IMR-90 (cell line): ENCODE measurements at regions not wholly inside any gene's neighbourhood (a gene's known extent, or its start where the extent isn't known, plus 50 kb on each side); places are given as distances from the start of the nearest gene placed in this dataset.

ENCODE experiments used
- ATAC-seq: fragments of 200-7000 bp; cut with Tn5 transposase; 2 replicates; pipeline ENCODE4 v1.9.1; 2020; ENCODE audit warnings: low read depth, mild to moderate bottlenecking, moderate library complexity
- BruUV-seq: library from RNA; stranded (reverse); fragments of 400-500 nt; replicated peaks from 2 replicates; lab custom pipeline; 2021; lab: Mats Ljungman, UMichigan
- CTCF ChIA-PET: fragments of 300-600 bp; formaldehyde crosslinking; extraction: SDS; loops from one replicate; lab custom pipeline; 2021; ENCODE audit warnings: antibody characterized with exemption; lab: Yijun Ruan, JAX
- POLR2A ChIA-PET: fragments of 300-600 bp; sonication (Branson Sonifier 250); formaldehyde crosslinking; loops from one replicate; lab custom pipeline; 2022; ENCODE audit warnings: antibody characterized with exemption; ENCODE audit not compliant: unreplicated experiment; lab: Charles Lee
- DNase-seq: peaks from one replicate; pipeline ENCODE4 v3.0.0; 2013
- H2AFZ ChIP-seq: replicated peaks from 2 replicates; pipeline ENCODE3; 2013; ENCODE audit warnings: low read length, mild to moderate bottlenecking; ENCODE audit not compliant: poor library complexity
- H2AK5ac ChIP-seq: 2 replicates; pipeline ENCODE4 v1.6.1; 2013; ENCODE audit warnings: low read depth, low read length, inconsistent platforms
- H2AK9ac ChIP-seq: replicated peaks from 2 replicates; pipeline ENCODE3; 2013; ENCODE audit warnings: mild to moderate bottlenecking, low read depth, low read length, moderate library complexity; ENCODE audit not compliant: poor library complexity
- H2BK120ac ChIP-seq: 2 replicates; pipeline ENCODE4 v1.6.1; 2013; ENCODE audit warnings: low read depth, low read length, inconsistent platforms
- H2BK15ac ChIP-seq: 3 replicates; pipeline ENCODE4 v1.6.1; 2013; ENCODE audit warnings: low read depth, low read length, inconsistent platforms
- H2BK20ac ChIP-seq: 2 replicates; pipeline ENCODE4 v1.6.1; 2013; ENCODE audit warnings: low read depth, mild to moderate bottlenecking, inconsistent platforms, low read length, moderate library complexity
- H2BK5ac ChIP-seq: 2 replicates; pipeline ENCODE4 v1.6.1; 2013; ENCODE audit warnings: mild to moderate bottlenecking, low read depth, low read length, inconsistent platforms; ENCODE audit not compliant: poor library complexity, severe bottlenecking
- H3K14ac ChIP-seq: replicated peaks from 2 replicates; pipeline ENCODE4 v1.6.1; 2013; ENCODE audit warnings: low read depth, low read length, inconsistent platforms
- H3K18ac ChIP-seq: 2 replicates; pipeline ENCODE4 v1.6.1; 2013; ENCODE audit warnings: low read depth, low read length, control low read depth
- H3K23ac ChIP-seq: 2 replicates; pipeline ENCODE4 v1.6.1; 2013; ENCODE audit warnings: low read depth, low read length, inconsistent platforms
- H3K27ac ChIP-seq: 2 replicates; pipeline ENCODE4 v1.5.1; 2013; ENCODE audit warnings: mild to moderate bottlenecking, control low read depth, low read length; ENCODE audit not compliant: insufficient read depth
- H3K27me3 ChIP-seq: 2 replicates; pipeline ENCODE4 v1.6.1; 2013; ENCODE audit warnings: low read length; ENCODE audit not compliant: control insufficient read depth, insufficient read depth
- H3K36me3 ChIP-seq: 2 replicates; pipeline ENCODE4 v1.6.1; 2013; ENCODE audit warnings: low read length, mixed read lengths; ENCODE audit not compliant: control insufficient read depth, insufficient read depth
- H3K4ac ChIP-seq: 2 replicates; pipeline ENCODE4 v1.6.1; 2013; ENCODE audit warnings: low read depth, low read length, inconsistent platforms
- H3K4me1 ChIP-seq: 2 replicates; pipeline ENCODE4 v1.6.1; 2013; ENCODE audit warnings: low read length, mixed read lengths; ENCODE audit not compliant: control insufficient read depth, insufficient read depth
- H3K4me2 ChIP-seq: 2 replicates; pipeline ENCODE4 v1.6.1; 2013; ENCODE audit warnings: low read depth, mild to moderate bottlenecking, control low read depth, low read length, moderate library complexity
- H3K4me3 ChIP-seq: 2 replicates; pipeline ENCODE4 v1.5.1; 2013; ENCODE audit warnings: low read depth, mild to moderate bottlenecking, control low read depth, low read length, moderate library complexity; ENCODE audit not compliant: insufficient read depth
- H3K56ac ChIP-seq: 2 replicates; pipeline ENCODE4 v1.6.1; 2013; ENCODE audit warnings: low read length, inconsistent platforms; ENCODE audit not compliant: insufficient read depth; ENCODE audit errors: extremely low read depth
- H3K79me1 ChIP-seq, 2 experiments: 2 replicates each; pipeline ENCODE4 v1.6.1; 2013; ENCODE audit warnings: low read length in 2 of 2, inconsistent platforms in 1 of 2, low read depth in 1 of 2
- H3K9ac ChIP-seq: 2 replicates; pipeline ENCODE4 v1.6.1; 2013; ENCODE audit warnings: low read depth, low read length, control low read depth
- H3K9me1 ChIP-seq: 2 replicates; pipeline ENCODE4 v1.6.1; 2013; ENCODE audit warnings: low read length, inconsistent platforms; ENCODE audit not compliant: insufficient read depth
- H3K9me3 ChIP-seq: 2 replicates; pipeline ENCODE4 v1.6.1; 2013; ENCODE audit warnings: low read length; ENCODE audit not compliant: control insufficient read depth, insufficient read depth
- H4K20me1 ChIP-seq: 2 replicates; pipeline ENCODE4 v1.6.1; 2013; ENCODE audit warnings: low read length, inconsistent platforms; ENCODE audit not compliant: insufficient read depth
- H4K5ac ChIP-seq: 2 replicates; pipeline ENCODE4 v1.6.1; 2013; ENCODE audit warnings: mild to moderate bottlenecking, low read depth, low read length, control low read depth
- H4K8ac ChIP-seq, 2 experiments: 2 replicates each; pipeline ENCODE4 v1.6.1; 2013; ENCODE audit warnings: low read depth in 2 of 2, low read length in 2 of 2, control low read depth in 1 of 2, inconsistent platforms in 1 of 2
- H4K91ac ChIP-seq: 2 replicates; pipeline ENCODE4 v1.6.1; 2013; ENCODE audit warnings: low read depth, low read length, inconsistent platforms; ENCODE audit not compliant: insufficient read depth
- BHLHE40 ChIP-seq: fragments of 150-350 bp; IDR thresholded peaks from 2 replicates; pipeline ENCODE4 v1.6.1; 2016; ENCODE audit warnings: mild to moderate bottlenecking, low read depth, low read length
- CEBPB ChIP-seq: IDR thresholded peaks from 2 replicates; pipeline ENCODE4 v1.6.1; 2012; ENCODE audit warnings: low read depth, low read length, improper control_type of control experiment
- CHD1 ChIP-seq: IDR thresholded peaks from 2 replicates; pipeline ENCODE4 v1.6.1; 2012; ENCODE audit warnings: low read depth, low read length, improper control_type of control experiment
- FOS ChIP-seq: fragments of 150-350 bp; IDR thresholded peaks from 2 replicates; pipeline ENCODE4 v1.6.1; 2016; ENCODE audit warnings: low read depth, low read length
- MAFK ChIP-seq: IDR thresholded peaks from 2 replicates; pipeline ENCODE4 v1.6.1; 2012; ENCODE audit warnings: low read depth, low read length, improper control_type of control experiment
- MAZ ChIP-seq: IDR thresholded peaks from 2 replicates; pipeline ENCODE4 v1.6.1; 2012; ENCODE audit warnings: low read depth, mild to moderate bottlenecking, low read length, improper control_type of control experiment, moderate library complexity, borderline replicate concordance
- MXI1 ChIP-seq: IDR thresholded peaks from 2 replicates; pipeline ENCODE4 v1.6.1; 2012; ENCODE audit warnings: low read depth, mild to moderate bottlenecking, low read length, moderate library complexity, borderline replicate concordance
- NFE2L2 ChIP-seq: fragments of 150-350 bp; IDR thresholded peaks from 2 replicates; pipeline ENCODE4 v1.6.1; 2016; ENCODE audit warnings: low read depth, mild to moderate bottlenecking, low read length
- POLR2A ChIP-seq: IDR thresholded peaks from 2 replicates; pipeline ENCODE4 v1.6.1; 2012; ENCODE audit warnings: mild to moderate bottlenecking, low read depth, low read length
- RAD21 ChIP-seq: IDR thresholded peaks from 2 replicates; pipeline ENCODE4 v1.6.1; 2012; ENCODE audit warnings: low read length, improper control_type of control experiment
- RCOR1 ChIP-seq: IDR thresholded peaks from 2 replicates; pipeline ENCODE4 v1.6.1; 2012; ENCODE audit warnings: mild to moderate bottlenecking, low read length, improper control_type of control experiment; ENCODE audit not compliant: insufficient replicate concordance
- RFX5 ChIP-seq: IDR thresholded peaks from 2 replicates; pipeline ENCODE4 v1.8.0; 2012; ENCODE audit warnings: low read depth, mild to moderate bottlenecking, low read length, moderate library complexity
- SMC3 ChIP-seq: fragments of 150-350 bp; IDR thresholded peaks from 2 replicates; pipeline ENCODE4 v1.6.1; 2016; ENCODE audit warnings: low read depth, mild to moderate bottlenecking, antibody characterized with exemption, low read length, moderate library complexity
- WGBS, 2 experiments: methylation state at CpG; one replicate each; pipeline versions ENCODE4 v1.1.5 to v1.1.7; 2013; ENCODE audit warnings: missing lambda C conversion rate in 2 of 2; ENCODE audit not compliant: insufficient read length in 1 of 2; ENCODE audit errors: extremely low coverage in 2 of 2; 5-methylcytosine and 5-hydroxymethylcytosine counted together
- dilution Hi-C: fragments of 300-500 bp; cut with HindIII; formaldehyde crosslinking; loops from one replicate; pipeline ENCODE4 v1.14.3; 2018; ENCODE audit warnings: low sequenced_read_pairs; ENCODE audit not compliant: unreplicated experiment
- in situ Hi-C: fragments of 300-500 bp; cut with MboI; formaldehyde crosslinking; loops from 3 replicates; pipeline ENCODE4 v1.14.3; 2019; ENCODE audit warnings: low sequenced_read_pairs, inconsistent platforms, mixed read lengths
- intact Hi-C: fragments of 100-400 bp; cut with micrococcal nuclease; formaldehyde crosslinking; loops from 2 replicates; pipeline ENCODE4 v1.10.0; 2022
- TF ChIP-seq, protein P1 (sequence below): fragments of 150-350 bp; IDR thresholded peaks from 2 replicates; pipeline ENCODE4 v1.6.1; 2017; ENCODE audit warnings: mild to moderate bottlenecking, antibody characterized with exemption, low read length, low read depth
- TF ChIP-seq, protein P2 (sequence below): fragments of 150-350 bp; IDR thresholded peaks from 2 replicates; pipeline ENCODE4 v1.6.1; 2016; ENCODE audit warnings: low read depth, mild to moderate bottlenecking, low read length, moderate library complexity, borderline replicate concordance
- TF ChIP-seq, protein P3 (sequence below): conservative IDR thresholded peaks from 2 replicates; pipeline ENCODE4 v1.5.1; 2012; ENCODE audit warnings: mild to moderate bottlenecking, low read depth, low read length, improper control_type of control experiment

DNA sequence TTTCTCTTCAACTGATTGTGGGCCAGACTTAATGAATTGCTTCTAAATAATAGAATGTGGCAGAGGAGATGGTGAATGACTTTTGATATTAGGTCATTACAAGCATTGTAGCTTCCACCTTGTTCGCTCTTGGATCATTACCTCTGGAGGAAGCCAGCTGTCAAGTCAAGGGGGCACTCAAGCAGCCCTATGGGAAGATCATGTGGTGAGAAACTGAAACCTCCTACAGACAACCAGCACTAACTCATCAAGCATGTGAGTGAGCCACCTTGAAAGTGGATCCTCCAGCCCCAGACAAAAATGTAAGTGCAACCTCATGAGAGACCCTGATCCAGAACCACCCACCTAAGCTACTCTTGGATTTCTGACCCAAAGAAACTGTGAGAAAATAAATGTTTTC, 109.8 kb upstream of the TBC1D5 start:
- Histone ChIP-seq H3K36me3 (no peaks in the 10 kb centered on the region), H2BK15ac (no peak overlapping the region), H3K4me3 (no peak overlapping the region), H2AK9ac (no peak overlapping the region), H2BK5ac (no peak overlapping the region), H2BK20ac (no peak overlapping the region), H3K14ac (no peak overlapping the region), H4K8ac (no peak overlapping the region), H3K56ac (no peak overlapping the region), H3K9ac (no peak overlapping the region), H3K9me3 (no peaks in the 10 kb centered on the region), H4K91ac (no peak overlapping the region), H3K9me1 (no peaks in the 10 kb centered on the region), H3K79me1 (no peaks in the 10 kb centered on the region), H2AFZ (no peak overlapping the region), H3K4ac (no peak overlapping the region), H2BK120ac (no peak overlapping the region), H4K5ac (no peak overlapping the region), H3K27me3 (no peaks in the 10 kb centered on the region), H3K23ac (no peak overlapping the region), H4K20me1 (no peaks in the 10 kb centered on the region), H3K4me1 (no peaks in the 10 kb centered on the region), H3K18ac (no peak overlapping the region), H3K27ac (no peak overlapping the region), H3K4me2 (no peak overlapping the region), H2AK5ac (no peak overlapping the region)
- ATAC-seq, result no peak
- ChIA-PET CTCF (no interaction called here), POLR2A (no interaction called here)
- no TSS peak for BruUV-seq
- WGBS, 2 experiments, result no CpG with 5 or more reads among the region's 1 CpG
- intact Hi-C loops, result loop anchor here (10.0 kb wide), 1 partner anchor 533 kb away; no protein-coding TSS in a partner anchor
- DNase-seq, result no peak
- in situ Hi-C loops, result no loop called here
- no peak for TF ChIP-seq NFE2L2
- TF ChIP-seq RCOR1, result no peak
- TF ChIP-seq BHLHE40, result no peak
- no peak for TF ChIP-seq RFX5
- no peak for TF ChIP-seq CHD1
- no peak for TF ChIP-seq RAD21
- no peak for TF ChIP-seq MXI1
- TF ChIP-seq, protein P1, sequence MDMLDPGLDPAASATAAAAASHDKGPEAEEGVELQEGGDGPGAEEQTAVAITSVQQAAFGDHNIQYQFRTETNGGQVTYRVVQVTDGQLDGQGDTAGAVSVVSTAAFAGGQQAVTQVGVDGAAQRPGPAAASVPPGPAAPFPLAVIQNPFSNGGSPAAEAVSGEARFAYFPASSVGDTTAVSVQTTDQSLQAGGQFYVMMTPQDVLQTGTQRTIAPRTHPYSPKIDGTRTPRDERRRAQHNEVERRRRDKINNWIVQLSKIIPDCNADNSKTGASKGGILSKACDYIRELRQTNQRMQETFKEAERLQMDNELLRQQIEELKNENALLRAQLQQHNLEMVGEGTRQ, result no peak
- no peak for TF ChIP-seq POLR2A
- TF ChIP-seq SMC3, result no peak
- TF ChIP-seq, protein P2, sequence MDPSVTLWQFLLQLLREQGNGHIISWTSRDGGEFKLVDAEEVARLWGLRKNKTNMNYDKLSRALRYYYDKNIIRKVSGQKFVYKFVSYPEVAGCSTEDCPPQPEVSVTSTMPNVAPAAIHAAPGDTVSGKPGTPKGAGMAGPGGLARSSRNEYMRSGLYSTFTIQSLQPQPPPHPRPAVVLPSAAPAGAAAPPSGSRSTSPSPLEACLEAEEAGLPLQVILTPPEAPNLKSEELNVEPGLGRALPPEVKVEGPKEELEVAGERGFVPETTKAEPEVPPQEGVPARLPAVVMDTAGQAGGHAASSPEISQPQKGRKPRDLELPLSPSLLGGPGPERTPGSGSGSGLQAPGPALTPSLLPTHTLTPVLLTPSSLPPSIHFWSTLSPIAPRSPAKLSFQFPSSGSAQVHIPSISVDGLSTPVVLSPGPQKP, result no peak
- TF ChIP-seq MAFK, result no peak
- TF ChIP-seq CEBPB, result no peak
- TF ChIP-seq MAZ, result no peak
- TF ChIP-seq FOS, result no peak
- TF ChIP-seq, protein P3, sequence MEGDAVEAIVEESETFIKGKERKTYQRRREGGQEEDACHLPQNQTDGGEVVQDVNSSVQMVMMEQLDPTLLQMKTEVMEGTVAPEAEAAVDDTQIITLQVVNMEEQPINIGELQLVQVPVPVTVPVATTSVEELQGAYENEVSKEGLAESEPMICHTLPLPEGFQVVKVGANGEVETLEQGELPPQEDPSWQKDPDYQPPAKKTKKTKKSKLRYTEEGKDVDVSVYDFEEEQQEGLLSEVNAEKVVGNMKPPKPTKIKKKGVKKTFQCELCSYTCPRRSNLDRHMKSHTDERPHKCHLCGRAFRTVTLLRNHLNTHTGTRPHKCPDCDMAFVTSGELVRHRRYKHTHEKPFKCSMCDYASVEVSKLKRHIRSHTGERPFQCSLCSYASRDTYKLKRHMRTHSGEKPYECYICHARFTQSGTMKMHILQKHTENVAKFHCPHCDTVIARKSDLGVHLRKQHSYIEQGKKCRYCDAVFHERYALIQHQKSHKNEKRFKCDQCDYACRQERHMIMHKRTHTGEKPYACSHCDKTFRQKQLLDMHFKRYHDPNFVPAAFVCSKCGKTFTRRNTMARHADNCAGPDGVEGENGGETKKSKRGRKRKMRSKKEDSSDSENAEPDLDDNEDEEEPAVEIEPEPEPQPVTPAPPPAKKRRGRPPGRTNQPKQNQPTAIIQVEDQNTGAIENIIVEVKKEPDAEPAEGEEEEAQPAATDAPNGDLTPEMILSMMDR, result no peak
- dilution Hi-C loops, result no loop called here
